HG03432 (cell line): ENCODE measurements at regions not wholly inside any gene's neighbourhood (a gene's known extent, or its start where the extent isn't known, plus 50 kb on each side); places are given as distances from the start of the nearest gene placed in this dataset.
"Not testable (repeated sequence)": the region's sequence is repeated elsewhere in the genome, so short reads cannot be mapped to it uniquely, and the experiment has no call there.

Source experiments
- ATAC-seq: cut with Tn5 transposase; IDR thresholded peaks from one replicate; pipeline ENCODE4 v1.9.1; 2021; ENCODE audit warnings: mild to moderate bottlenecking, moderate library complexity; ENCODE audit not compliant: unreplicated experiment

DNA sequence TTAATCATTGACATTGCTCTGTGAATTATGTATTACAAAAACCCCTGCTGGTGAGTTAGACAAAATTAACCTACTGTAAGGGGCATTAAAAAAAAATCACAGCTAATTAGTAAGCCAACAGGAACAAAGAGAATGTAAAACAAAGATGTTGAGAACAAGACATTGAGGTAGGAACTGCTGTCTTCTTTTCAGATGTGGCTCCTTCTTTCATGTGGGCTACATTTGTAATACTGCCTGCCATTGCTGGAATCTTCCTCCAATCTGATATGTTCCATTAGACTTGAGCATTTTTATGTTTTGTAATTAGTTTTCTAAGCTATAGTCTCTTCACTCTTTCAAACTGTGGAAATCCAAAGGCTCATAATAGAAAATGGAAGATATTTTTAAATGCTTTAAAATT, 353.0 kb downstream of the ADGRL2 start:
- ATAC-seq: no peak

DNA sequence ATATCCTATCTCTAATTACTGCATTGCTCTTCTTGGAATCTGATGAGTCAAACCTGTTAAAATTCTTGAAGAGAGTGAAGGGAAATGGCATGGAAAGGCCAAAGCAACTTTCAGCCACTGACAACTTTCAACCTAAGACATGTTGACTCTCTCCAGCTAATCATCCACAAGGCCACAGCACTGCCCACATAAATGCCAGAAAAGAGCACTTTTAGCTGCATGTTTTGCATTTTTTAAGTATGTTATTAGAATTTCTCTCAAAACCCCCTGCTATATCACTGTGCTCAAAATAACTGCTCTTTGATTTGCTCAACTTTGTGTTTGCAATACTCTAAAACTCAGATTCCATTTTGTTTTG, 352.5 kb downstream of the ADGRL2 start:
- peak; percentile 65 for ATAC-seq

DNA sequence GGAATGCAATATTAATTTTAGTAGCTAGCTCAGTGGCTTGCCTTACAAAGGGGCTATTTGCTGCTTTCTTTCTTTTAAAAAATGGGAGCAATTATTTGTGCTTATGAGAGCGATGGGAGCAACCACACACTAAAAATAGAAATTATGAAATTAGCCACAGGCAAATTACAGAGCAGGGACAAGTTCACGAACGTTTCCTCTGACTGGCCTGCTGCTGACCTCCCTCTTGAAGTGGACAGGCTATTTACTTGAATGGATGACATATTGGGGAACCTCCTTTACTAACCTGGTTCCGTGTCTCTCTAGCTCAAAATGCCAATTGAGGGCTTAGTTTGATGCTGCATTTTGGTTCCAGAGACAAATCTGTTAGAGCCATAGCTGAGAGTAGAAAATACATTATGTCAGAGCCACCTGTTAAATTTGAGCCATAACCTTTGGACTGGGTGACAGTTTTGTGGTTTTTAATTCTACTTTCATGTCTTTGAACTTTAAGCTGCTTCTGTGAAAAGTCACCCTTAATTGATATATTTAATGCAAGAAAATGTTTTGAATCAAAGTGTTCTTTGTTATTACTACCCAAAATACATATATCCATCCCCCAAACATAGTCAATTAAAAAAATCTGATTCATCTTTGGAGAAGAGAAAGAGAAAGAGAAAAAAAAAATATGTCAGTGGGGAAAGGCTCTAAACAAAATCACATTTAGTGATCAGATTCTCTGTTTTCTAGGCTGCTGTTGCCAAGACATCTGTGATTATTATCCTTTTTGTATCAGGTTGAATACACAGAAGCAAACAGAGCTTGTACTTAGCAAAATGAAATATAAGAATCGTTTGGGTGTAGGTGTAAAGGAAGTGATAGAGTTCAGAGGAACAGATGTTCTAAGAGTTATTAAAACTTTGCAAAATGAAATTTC, 351.9 kb downstream of the ADGRL2 start:
- ATAC-seq: peak; percentile 79

DNA sequence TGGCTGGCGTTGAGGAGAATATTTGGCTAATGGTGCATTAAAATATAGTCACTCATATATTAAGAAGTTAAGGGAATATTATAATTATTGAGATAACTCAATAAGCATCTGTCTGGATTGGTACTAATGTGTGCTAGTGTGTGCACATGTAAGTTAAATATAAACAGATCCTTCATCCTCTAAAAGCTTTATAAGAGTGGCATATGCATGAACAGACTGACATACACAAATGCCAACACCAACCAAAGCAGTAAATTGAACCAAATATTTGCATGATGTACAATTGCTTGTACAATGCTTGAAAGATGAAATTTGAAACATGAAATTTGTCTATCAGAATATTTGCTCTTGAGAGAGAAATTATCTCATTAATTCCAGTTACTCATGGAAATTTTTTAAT, 344.9 kb downstream of the ADGRL2 start:
- ATAC-seq: no peak

DNA sequence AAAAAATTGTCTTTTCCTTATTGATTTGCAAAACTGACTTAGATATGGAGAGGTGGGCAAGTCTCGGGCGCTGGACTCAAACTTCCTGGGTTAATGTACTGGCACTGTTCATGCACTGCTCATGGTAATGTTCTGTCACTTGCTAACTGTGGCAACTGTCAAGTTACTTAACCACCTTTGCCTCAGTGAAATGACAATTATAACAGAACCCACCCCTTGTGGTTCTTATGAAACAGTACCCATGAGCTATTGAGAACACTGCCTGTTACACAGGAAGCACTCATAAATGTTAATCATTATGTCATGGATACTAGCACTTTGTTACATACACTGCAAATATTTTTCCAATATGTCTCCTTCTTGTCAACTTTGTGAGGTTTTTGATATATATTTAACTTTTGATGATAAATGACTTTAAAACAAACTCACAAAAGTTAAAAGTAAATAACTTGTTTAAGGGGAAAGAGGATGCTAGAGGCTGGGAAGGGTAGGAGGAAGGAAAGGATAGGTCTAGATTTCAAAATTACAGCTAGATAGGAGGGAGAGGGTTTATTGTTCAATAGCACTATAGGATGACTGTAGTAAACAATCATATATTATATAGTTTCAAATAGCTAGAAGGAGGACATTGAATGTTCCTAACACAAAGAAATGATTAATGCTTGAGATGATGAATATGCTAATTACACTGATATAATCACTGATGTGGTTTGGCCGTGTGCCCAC, 342.5 kb downstream of the ADGRL2 start:
- ATAC-seq: no peak

DNA sequence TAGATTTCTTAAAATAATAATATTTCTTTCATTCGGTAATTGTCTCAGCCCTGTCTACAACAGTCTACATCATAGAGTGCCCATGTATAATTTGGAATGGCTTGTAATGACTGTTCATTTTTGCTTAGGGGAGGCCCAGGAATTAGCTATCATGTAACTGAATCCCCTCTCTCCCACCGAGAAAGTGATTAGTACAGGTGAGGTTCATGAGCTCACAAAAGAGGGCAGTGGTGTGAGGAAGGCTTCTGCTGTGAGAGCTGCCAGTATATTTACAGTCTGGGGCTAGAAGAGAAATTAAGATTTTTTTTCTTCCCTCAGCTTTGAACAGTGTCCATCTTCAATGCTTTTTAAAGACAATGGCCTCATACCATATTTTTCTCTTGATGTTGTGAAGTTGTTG, 340.7 kb downstream of the ADGRL2 start:
- no peak for ATAC-seq

DNA sequence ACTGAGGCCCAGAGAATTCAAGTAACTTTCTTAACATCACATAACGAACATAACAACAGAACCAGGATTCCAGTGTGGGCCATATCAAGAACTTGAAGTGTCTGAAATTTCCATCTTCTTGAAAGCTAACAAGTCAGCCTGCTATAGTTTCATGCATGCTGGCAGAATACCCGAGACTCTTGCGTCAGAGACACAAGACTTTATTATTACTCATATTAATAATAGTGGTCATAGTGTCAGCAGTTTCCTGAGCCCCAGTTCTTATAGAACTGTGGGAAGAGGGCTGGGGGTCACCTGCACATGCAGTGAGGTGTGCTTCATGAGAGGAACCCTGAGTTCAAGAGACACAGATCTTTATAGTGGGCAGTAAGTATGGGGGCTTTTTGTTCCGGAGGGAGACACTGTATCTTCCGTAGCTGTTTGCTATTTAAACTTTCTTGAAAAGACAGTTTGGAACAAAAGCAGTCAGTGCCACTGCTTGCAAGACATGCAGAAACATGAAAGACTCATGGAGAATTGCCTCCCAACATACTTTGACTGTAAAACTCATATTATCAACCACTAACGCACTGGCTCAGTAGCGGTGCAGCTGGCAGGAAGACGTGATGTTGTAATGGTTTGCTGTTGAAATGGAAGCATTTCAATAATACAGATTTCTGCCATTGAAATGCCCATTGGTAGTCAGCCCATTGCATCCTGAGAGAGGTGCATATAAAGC, 339.2 kb downstream of the ADGRL2 start:
- no peak for ATAC-seq

DNA sequence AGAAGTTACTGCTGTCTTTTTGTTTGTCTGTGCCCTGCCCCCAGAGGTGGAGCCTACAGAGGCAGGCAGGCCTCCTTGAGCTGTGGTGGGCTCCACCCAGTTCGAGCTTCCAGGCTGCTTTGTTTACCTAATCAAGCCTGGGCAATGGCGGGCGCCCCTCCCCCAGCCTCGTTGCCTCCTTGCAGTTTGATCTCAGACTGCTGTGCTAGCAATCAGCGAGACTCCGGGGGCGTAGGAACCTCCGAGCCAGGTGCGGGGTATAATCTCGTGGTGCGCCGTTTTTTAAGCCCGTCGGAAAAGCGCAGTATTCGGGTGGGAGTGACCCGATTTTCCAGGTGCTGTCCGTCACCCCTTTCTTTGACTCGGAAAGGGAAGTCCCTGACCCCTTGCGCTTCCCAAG, 335.6 kb downstream of the ADGRL2 start:
- not testable (repeated sequence) for ATAC-seq

DNA sequence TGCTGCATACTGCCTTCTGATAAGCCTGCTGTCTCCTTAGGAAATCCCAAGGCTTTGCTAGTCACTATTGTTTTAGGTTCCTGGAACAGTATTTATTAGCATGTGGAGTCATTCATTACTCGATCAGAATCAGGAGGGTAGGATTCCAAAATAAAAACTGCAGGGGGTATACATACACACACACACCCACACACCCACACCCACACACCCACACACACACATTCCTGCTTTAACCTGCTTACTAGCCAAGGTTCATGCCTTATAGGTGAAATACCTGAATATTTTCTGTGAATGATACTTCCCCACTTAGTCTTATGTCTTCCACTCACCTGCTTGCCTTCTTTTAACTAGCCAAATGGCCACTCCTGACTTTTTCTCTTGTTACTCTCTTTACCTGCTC, 325.1 kb downstream of the ADGRL2 start:
- ATAC-seq: no peak

DNA sequence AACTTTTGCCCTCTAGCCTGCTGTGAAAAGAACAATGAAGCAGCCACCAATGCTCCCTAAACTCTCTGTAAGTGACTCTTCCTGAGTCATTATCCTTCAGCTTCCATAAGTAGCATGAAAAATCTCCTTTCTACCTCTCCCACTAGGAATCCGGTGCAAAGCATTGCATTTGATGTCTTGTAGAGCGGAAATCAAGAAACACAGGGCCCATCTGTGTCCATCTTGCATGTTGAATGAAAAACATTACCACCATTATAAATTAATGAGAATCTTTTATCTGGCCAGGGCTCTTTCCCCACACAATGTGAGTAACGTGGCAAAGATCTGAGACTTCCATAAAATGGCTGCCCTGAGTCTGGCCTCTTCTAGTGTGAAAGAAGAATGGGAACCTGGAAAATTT, 324.4 kb downstream of the ADGRL2 start:
- no peak for ATAC-seq

DNA sequence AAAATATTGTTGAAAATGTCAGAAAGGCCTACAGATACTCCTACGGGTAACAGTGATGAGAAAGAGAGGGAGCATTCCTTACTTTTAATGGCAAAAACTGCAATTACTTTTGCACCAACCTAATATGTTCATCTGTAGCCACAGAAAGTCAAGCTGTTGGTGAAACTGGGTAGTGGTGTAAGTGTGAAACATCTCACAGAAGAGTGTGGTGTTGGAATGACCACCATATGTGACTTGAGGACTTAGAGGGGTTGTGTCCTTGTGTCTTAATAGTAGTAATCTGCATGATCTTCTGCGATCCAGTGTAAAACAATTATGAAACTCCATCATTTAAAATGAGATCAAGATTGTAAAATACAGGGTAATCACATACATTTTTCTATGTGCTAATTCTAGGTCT, 320.7 kb downstream of the ADGRL2 start:
- ATAC-seq: no peak

DNA sequence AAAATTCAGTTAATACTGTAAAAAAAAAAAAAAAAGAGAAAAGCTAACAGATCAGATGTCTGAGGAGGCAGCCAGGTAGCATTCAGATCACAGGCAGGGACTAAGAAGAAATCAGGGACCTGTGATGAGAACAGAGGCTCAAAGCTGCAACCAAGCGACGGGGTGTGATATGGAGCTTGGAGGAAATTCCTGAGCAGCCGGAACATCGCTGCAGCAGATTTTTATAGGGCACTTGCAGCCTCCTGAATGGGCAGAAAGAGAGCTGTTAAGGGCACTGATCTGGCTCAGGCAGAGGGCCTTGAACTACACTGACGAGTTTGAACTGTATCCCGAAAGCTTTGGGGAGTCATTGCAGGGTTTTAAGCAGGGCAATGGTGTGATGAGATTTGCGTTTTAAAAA, 315.4 kb downstream of the ADGRL2 start:
- ATAC-seq: no peak

DNA sequence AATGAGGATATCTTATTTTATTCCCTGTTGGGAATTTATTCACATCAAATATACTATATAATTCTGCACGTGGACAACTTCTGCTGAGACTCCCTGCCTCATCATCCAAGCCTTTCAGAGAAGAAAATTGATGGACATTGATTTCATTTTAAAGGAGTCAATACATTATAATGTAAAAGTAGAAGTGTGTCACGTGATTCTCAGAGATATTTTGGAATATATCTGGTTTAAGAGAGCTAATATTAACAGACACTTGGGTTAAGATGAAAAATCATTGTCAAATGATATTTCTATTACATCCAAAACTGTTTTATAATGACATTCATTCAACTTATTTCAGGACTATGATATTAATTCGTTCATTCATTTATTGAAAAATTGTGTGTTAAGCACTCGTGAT, 314.2 kb downstream of the ADGRL2 start:
- no peak for ATAC-seq

DNA sequence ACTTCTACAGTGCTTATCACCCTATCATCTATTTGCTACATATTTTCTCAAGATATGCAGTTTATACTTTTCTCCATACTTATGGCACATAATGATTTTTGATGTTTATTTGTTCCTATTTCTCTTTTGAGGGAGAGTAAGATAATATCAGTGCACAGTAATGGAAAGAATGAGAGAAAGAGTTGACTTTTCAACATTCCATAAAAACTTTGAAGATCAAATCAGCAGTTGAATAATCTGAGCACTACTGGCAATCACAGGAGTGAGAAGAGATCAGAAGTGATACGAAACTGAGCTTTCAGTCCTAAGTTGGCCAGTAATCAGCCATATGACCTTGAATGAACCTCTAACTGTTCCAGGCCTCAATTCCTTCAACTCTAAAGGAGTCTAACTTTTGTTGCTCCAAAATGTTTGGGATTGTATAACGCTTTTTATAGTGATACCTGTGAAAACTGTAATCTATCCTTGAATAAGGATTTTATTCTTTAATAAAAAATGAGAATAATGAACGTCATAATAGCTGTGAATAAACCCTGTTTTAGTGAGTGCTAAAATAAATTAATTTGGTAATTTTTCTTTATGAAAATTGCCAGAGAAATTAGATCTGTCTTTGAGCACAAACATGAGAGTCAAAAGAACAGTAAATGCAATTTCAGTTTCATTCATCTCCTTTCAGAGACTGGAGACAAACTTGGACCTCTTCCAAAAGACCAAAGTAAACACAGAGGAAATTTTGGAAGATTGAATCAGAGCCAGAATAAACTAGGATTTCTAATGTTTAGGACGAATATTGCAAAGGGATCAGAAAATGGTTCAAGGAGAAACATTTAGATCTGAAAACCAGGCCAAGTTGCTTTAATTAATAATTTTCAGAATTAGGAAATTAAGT, 309.9 kb downstream of the ADGRL2 start:
- no peak for ATAC-seq

DNA sequence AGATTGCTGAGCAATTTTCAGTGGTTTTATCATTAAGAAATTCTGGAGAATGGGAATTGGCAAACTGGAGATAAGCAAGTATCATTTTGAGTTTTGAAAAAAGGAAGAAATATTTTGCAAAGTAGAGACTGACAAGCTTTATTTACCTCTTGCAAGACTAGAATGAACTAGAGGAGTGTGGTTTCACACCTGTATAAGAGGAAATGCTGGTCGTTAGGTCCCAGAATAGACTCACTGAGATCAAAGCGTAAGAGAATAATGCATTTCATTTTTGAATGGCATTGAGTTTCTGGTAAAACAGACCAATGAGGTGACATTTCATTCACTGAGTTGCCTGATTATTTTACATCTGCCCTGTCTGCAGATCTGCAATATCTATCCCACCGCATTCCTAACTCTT, 308.1 kb downstream of the ADGRL2 start:
- peak; percentile 88 for ATAC-seq

DNA sequence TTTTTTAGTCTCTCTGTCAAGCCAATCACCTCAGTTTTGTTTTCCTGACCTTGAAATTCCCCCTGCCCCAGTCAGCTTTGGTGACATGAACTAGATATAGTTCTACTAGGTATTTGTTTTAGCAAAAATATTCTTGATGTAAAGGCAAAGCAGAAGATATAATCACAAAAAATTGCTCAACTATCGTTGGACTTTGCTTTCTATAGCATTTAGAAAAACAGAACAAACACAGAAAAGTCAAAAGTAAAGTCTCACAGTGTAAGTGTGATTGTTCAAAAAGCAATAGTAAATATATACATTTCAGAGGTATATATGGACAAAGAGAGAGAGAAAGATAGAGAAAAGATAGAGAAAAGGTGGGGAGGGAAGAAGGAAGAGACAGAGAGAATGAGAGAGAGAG, 305.9 kb downstream of the ADGRL2 start:
- ATAC-seq: no peak

DNA sequence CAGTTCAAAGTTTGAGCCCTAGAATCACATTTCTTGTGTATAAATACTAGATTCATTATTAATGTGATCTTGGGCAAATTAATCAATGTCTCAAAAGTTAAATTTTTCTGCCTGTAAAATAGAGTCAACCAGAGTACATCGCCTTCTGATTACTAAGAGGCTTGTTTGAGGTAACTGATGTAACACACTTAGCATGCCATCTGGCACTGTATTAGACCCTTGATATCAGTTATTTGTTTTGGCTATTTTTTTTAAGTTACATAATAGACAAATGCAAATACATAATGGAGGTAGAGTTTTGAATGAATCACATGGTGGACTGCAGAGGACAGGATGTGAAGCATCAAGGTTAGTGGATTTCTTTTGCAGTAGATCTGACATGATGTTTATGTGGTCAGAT, 298.4 kb downstream of the ADGRL2 start:
- ATAC-seq: no peak

DNA sequence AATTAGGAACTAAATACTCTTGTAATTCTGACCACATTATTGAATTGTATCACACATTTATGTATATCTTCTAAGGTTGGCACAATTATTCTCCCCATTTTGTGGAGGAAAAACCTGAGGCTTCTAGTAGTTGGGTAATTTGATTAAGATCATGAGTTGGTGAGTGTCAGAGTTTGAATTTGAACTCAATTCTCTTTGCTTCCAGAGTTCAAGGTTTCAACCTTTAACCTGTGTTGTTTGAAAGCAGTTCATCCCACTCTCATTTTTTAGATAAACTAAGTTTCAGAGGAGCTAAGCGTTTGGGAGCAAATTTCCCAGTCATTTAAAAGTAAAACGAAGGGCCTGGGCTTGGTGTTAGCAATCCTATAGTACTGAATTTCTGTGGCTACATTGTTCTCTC, 293.4 kb downstream of the ADGRL2 start:
- no peak for ATAC-seq

DNA sequence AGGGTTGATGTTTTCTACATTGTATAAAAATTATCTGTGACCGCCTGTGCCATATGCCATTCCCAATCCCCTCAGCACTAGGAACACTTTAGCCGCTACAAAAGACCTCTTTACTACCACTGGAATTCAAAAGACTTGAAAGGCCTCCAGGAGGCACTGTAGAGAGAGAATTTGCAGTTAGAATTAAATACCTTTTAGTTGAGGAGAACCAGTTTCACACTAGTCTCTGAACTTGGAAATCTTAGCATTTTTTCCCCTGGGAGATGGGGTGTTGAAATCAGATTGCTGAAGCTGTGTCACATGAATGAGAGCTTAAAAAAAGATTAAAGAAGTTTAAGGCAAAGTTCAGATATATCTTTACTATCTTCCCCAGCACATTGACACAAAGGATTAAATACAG, 291.0 kb downstream of the ADGRL2 start:
- ATAC-seq: no peak

DNA sequence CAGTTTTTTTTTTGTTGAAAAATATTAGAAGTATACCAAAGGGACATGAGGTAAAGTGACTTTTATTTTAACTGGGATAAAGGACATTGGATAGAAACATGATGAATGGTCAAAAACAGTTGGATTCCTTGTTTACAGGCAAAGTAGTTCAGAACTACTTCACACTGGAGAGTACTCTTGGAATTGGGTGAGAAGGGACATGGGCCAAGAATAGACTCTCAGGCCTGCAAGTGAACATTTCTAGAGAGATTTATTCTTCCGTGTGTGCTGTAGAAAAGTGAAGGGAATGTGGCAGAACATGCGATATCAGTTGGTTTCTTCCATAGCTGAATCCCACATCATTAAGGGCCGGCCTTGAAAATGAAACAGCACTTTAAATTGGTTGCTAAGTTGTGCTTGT, 290.5 kb downstream of the ADGRL2 start:
- no peak for ATAC-seq

DNA sequence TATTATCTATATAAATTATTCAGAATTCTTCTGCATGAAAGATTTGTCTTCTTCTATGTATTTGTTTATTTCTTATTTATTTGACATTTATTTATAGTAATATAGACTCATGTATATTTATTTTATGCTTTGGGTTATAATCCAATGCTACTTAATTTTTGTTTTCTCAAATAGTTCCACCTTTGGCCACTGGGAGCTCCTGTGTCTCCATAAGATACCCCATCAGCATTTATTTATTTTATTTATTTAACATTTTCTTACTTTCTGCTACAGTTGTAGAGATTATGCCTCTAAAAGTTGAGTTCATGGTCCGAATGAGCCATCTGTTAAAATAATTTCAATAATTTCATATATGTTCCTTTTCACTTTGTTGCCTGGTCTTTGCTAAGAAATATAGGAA, 289.4 kb downstream of the ADGRL2 start:
- peak; percentile 53 for ATAC-seq
